Activated B cell treated with CpG ODN at 0.5 μM for 24 hours (primary cell): ENCODE measurements at regions not wholly inside any gene's neighbourhood (a gene's known extent, or its start where the extent isn't known, plus 50 kb on each side); places are given as distances from the start of the nearest gene placed in this dataset.

Experiments used
- ATAC-seq: fragments of 200-7000 bp; cut with Tn5 transposase; one replicate; pipeline ENCODE4 v1.10.0; 2021; ENCODE audit warnings: low read depth, mild to moderate bottlenecking, moderate library complexity
- CTCF ChIA-PET: fragments of 350-600 bp; sonication (Branson Sonifier 250); formaldehyde crosslinking; loops from one replicate; lab custom pipeline; 2021; ENCODE audit warnings: antibody characterized with exemption; lab: Charles Lee
- POLR2A ChIA-PET: fragments of 350-600 bp; sonication (Branson Sonifier 250); formaldehyde crosslinking; loops from one replicate; lab custom pipeline; 2021; ENCODE audit warnings: antibody characterized with exemption; lab: Charles Lee
- DNase-seq: peaks from one replicate; pipeline ENCODE4 v3.0.0; 2022
- H3K27ac Mint-ChIP-seq: one replicate; pipeline ENCODE4 v1.8.0; 2020; ENCODE audit warnings: mixed read lengths
- H3K27me3 Mint-ChIP-seq: one replicate; pipeline ENCODE4 v1.8.0; 2021; ENCODE audit warnings: mixed read lengths
- H3K36me3 Mint-ChIP-seq: one replicate; pipeline ENCODE4 v1.8.0; 2021; ENCODE audit warnings: low read depth, mixed read lengths
- H3K4me1 Mint-ChIP-seq: one replicate; pipeline ENCODE4 v1.8.0; 2021; ENCODE audit warnings: mixed read lengths
- H3K4me3 Mint-ChIP-seq: one replicate; pipeline ENCODE4 v1.8.0; 2020; ENCODE audit warnings: mild to moderate bottlenecking, mixed read lengths
- H3K9me3 Mint-ChIP-seq: one replicate; pipeline ENCODE4 v1.8.0; 2020; ENCODE audit warnings: mixed read lengths
- intact Hi-C: fragments of 100-400 bp; cut with micrococcal nuclease; formaldehyde crosslinking; loops from one replicate; pipeline ENCODE4 v1.15.1; 2024
- TF ChIP-seq, protein P1 (sequence below): fragments of 200-600 bp; IDR thresholded peaks from one replicate; pipeline ENCODE4 v1.8.0; 2022; ENCODE audit warnings: antibody characterized with exemption, mild to moderate bottlenecking

GRCh38 chr10:23820792-23821191 is 381.9 kb downstream of the OTUD1 start:
- no peaks in the 10 kb centered on the region for H3K9me3 Mint-ChIP-seq
- TF ChIP-seq, protein P1, sequence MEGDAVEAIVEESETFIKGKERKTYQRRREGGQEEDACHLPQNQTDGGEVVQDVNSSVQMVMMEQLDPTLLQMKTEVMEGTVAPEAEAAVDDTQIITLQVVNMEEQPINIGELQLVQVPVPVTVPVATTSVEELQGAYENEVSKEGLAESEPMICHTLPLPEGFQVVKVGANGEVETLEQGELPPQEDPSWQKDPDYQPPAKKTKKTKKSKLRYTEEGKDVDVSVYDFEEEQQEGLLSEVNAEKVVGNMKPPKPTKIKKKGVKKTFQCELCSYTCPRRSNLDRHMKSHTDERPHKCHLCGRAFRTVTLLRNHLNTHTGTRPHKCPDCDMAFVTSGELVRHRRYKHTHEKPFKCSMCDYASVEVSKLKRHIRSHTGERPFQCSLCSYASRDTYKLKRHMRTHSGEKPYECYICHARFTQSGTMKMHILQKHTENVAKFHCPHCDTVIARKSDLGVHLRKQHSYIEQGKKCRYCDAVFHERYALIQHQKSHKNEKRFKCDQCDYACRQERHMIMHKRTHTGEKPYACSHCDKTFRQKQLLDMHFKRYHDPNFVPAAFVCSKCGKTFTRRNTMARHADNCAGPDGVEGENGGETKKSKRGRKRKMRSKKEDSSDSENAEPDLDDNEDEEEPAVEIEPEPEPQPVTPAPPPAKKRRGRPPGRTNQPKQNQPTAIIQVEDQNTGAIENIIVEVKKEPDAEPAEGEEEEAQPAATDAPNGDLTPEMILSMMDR, result no peak
- H3K4me3 Mint-ChIP-seq, result no peak overlapping the region
- peaks cover 11% of the 10 kb centered on the region for H3K4me1 Mint-ChIP-seq
- POLR2A ChIA-PET, result no interaction called here
- no peaks in the 10 kb centered on the region for H3K27me3 Mint-ChIP-seq
- intact Hi-C loops, result no loop called here
- ATAC-seq (no peak), DNase-seq (no peak)
- H3K27ac Mint-ChIP-seq, result no peak overlapping the region
- CTCF ChIA-PET, result no interaction called here
- H3K36me3 Mint-ChIP-seq, result no peaks in the 10 kb centered on the region

DNA sequence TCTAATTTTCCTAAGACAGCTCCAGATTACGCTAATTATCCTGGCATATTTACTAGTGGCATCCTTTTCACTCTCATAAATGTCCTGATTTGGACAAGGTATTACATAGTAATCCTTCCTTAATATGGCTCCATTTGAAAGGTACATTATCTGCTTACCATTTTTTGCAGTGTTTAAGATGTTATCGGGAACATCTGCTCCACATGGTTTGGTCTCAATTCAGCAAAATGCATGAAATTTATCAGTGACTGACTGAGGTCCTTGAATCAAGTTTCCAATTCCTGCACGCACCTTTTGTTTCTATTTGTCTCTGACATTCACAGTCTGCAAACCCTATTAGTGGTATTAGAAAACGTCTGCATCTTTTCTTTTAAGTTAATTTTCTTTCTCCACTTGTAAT is 384.1 kb upstream of the KIAA1217 start:
- no peak for DNase-seq
- intact Hi-C loops, result no loop called here

DNA sequence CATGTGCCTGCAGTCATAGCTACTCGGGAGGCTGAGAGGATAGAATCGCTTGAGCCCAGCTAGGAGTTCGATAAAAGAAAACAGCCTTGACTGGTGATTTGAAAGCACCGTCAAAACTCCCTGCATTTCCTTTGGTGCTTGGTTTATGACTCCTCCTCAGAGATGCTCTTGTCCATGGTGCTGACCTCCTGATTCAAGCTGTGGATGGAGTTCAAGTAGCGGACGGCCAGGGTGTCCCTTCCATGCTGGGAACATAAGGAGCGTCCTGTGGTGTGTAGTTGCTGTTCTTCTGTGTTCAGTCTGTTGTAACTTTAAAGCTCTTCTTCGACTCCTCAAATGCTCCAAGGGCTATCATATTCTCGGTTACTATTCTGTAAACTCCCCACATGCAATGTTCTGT is 382.5 kb upstream of the KIAA1217 start:
- Mint-ChIP-seq H3K4me3 (no peak overlapping the region), H3K36me3 (no peaks in the 10 kb centered on the region), H3K4me1 (no peaks in the 10 kb centered on the region), H3K9me3 (no peaks in the 10 kb centered on the region), H3K27ac (no peak overlapping the region), H3K27me3 (no peaks in the 10 kb centered on the region)
- DNase-seq, result no peak
- no peak for ATAC-seq
- POLR2A ChIA-PET, result no interaction called here
- TF ChIP-seq, protein P1, result no peak
- CTCF ChIA-PET, result no interaction called here
- intact Hi-C loops, result no loop called here

More for the DNA sequence above, 384.1 kb upstream of the KIAA1217 start:
- POLR2A ChIA-PET, result no interaction called here
- Mint-ChIP-seq H3K4me3 (no peak overlapping the region), H3K9me3 (no peaks in the 10 kb centered on the region), H3K36me3 (no peaks in the 10 kb centered on the region), H3K4me1 (peaks cover 11% of the 10 kb centered on the region), H3K27ac (no peak overlapping the region), H3K27me3 (no peaks in the 10 kb centered on the region)
- no peak for ATAC-seq
- CTCF ChIA-PET, result no interaction called here
- TF ChIP-seq, protein P1, result no peak

GRCh38 chr10:23829556-23829955 is 379.4 kb upstream of the KIAA1217 start:
- intact Hi-C loops, result no loop called here
- CTCF ChIA-PET, result no interaction called here
- TF ChIP-seq, protein P1, result no peak
- Mint-ChIP-seq H3K4me3 (no peak overlapping the region), H3K4me1 (no peaks in the 10 kb centered on the region), H3K36me3 (no peaks in the 10 kb centered on the region), H3K9me3 (no peaks in the 10 kb centered on the region), H3K27ac (no peak overlapping the region), H3K27me3 (no peaks in the 10 kb centered on the region)
- ATAC-seq, result no peak
- POLR2A ChIA-PET, result no interaction called here
- no peak for DNase-seq

DNA sequence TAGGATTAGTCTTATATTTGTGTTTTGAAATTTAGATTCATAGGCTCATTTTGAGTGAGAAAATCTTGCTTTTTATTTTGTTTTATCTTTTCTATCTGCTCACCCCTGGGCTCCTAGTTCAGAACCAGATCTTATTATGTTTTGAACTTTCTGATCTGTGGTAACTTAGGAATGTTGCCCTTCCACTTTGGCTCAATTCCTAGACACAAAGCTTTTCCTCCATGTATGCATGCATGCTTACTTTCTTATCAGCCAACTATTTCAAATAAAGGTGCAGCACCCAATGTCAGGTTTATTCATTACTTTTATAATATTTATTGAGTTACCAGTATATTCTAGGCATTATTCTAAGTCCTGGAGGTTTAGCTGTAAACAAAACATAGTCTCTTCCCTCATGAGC is 374.8 kb upstream of the KIAA1217 start:
- no peaks in the 10 kb centered on the region for H3K4me1 Mint-ChIP-seq
- CTCF ChIA-PET, result no interaction called here
- no peak overlapping the region for H3K4me3 Mint-ChIP-seq
- H3K27me3 Mint-ChIP-seq, result no peaks in the 10 kb centered on the region
- no peak overlapping the region for H3K27ac Mint-ChIP-seq
- ATAC-seq, result no peak
- POLR2A ChIA-PET, result no interaction called here
- DNase-seq, result no peak
- H3K36me3 Mint-ChIP-seq, result no peaks in the 10 kb centered on the region
- intact Hi-C loops, result no loop called here
- TF ChIP-seq, protein P1, result no peak
- no peaks in the 10 kb centered on the region for H3K9me3 Mint-ChIP-seq
